GM12878 (cell line): ENCODE measurements at regions not wholly inside any gene's neighbourhood (a gene's known extent, or its start where the extent isn't known, plus 50 kb on each side); places are given as distances from the start of the nearest gene placed in this dataset.

Experiments used
- ATAC-seq: fragments of 200-7000 bp; cut with Tn5 transposase; 3 replicates; pipeline ENCODE4 v1.9.1; 2020; ENCODE audit warnings: mild to moderate bottlenecking, moderate library complexity
- BruUV-seq: library from RNA; stranded (reverse); fragments of 400-500 nt; replicated peaks from 2 replicates; lab custom pipeline; 2021; lab: Mats Ljungman, UMichigan
- CTCF ChIA-PET: fragments of 300-600 bp; sonication (Branson Sonifier 250); formaldehyde crosslinking; extraction: SDS; loops from one replicate; lab custom pipeline; 2021; ENCODE audit warnings: inconsistent platforms; lab: Yijun Ruan, JAX
- POLR2A ChIA-PET: fragments of 350-600 bp; formaldehyde crosslinking; extraction: SDS; loops from one replicate; lab custom pipeline; 2021; ENCODE audit warnings: inconsistent platforms; lab: Charles Lee
- RAD21 ChIA-PET: fragments of 300-600 bp; sonication (Branson Sonifier 250); formaldehyde crosslinking; loops from one replicate; lab custom pipeline; 2023; ENCODE audit warnings: antibody characterized with exemption; ENCODE audit not compliant: unreplicated experiment; lab: Charles Lee
- SMC1A ChIA-PET: fragments of 300-600 bp; sonication (Branson Sonifier 250); formaldehyde crosslinking; loops from one replicate; lab custom pipeline; 2023; ENCODE audit not compliant: unreplicated experiment, uncharacterized antibody; lab: Charles Lee
- DNase-seq: peaks from one replicate; pipeline ENCODE4 v3.0.0-alpha.2; 2011; ENCODE audit warnings: low read depth, low spot score
- FAIRE-seq: peaks from 3 replicates; lab custom pipeline; 2011; peaks lifted over from hg19 to GRCh38; lab: Jason Lieb, UNC
- H2AFZ ChIP-seq: 2 replicates; pipeline ENCODE4 v1.6.0; 2011; ENCODE audit warnings: low read depth, low read length, control low read depth; ENCODE audit not compliant: control insufficient read depth
- H3K27ac ChIP-seq: 2 replicates; pipeline ENCODE4 v1.5.1; 2011; ENCODE audit warnings: control low read depth; ENCODE audit not compliant: control insufficient read depth, insufficient read depth
- H3K27me3 ChIP-seq, 2 experiments: replicated peaks in 1 of 2; 2 replicates each; pipeline versions ENCODE4 v1.6.0 to v1.6.1; 2011; ENCODE audit warnings: low read length in 1 of 2; ENCODE audit not compliant: control insufficient read depth in 2 of 2, insufficient read depth in 2 of 2
- H3K36me3 ChIP-seq, 2 experiments: 2 replicates each; pipeline ENCODE4 v1.5.1; 2011; ENCODE audit warnings: low read length in 1 of 2; ENCODE audit not compliant: control insufficient read depth in 2 of 2, insufficient read depth in 2 of 2
- H3K4me1 ChIP-seq: 2 replicates; pipeline ENCODE4 v1.6.1; 2011; ENCODE audit warnings: mild to moderate bottlenecking, low read length, moderate library complexity, mixed read lengths; ENCODE audit not compliant: control insufficient read depth, insufficient read depth
- H3K4me2 ChIP-seq: 2 replicates; pipeline ENCODE4 v1.6.0; 2011; ENCODE audit warnings: control low read depth; ENCODE audit not compliant: control insufficient read depth, insufficient read depth
- H3K4me3 ChIP-seq: fragments of 200-600 bp; sonication (generic); 2 replicates; pipeline ENCODE4 v1.5.1; 2016
- H3K79me2 ChIP-seq: 2 replicates; pipeline ENCODE4 v1.6.0; 2011; ENCODE audit warnings: low read length; ENCODE audit not compliant: control insufficient read depth, insufficient read depth
- H3K9ac ChIP-seq: 2 replicates; pipeline ENCODE4 v1.8.0; 2011; ENCODE audit warnings: low read length, control low read depth, mixed read lengths; ENCODE audit not compliant: control insufficient read depth, insufficient read depth
- H3K9me3 ChIP-seq: replicated peaks from 3 replicates; pipeline ENCODE4 v1.5.1; 2011; ENCODE audit warnings: mild to moderate bottlenecking, low read length; ENCODE audit not compliant: control insufficient read depth, insufficient read depth
- H4K20me1 ChIP-seq: 2 replicates; pipeline ENCODE4 v1.6.0; 2011; ENCODE audit not compliant: control insufficient read depth, insufficient read depth
- CREM ChIP-seq: IDR thresholded peaks from 2 replicates; pipeline ENCODE4 v1.6.1; 2014; ENCODE audit warnings: antibody characterized with exemption, low read depth
- EED ChIP-seq: sonication (generic); IDR thresholded peaks from 2 replicates; pipeline ENCODE4 v1.6.1; 2016; ENCODE audit warnings: antibody characterized with exemption, low read depth
- IKZF1 ChIP-seq: fragments of 450-650 bp; conservative IDR thresholded peaks from 2 replicates; pipeline ENCODE4 v1.6.1; 2017; ENCODE audit warnings: antibody characterized with exemption, mild to moderate bottlenecking
- IKZF2 ChIP-seq, 2 experiments: fragments of 450-650 bp; IDR thresholded peaks; 2 replicates each; pipeline ENCODE4 v1.6.1; 2017; ENCODE audit warnings: mild to moderate bottlenecking in 2 of 2, moderate library complexity in 2 of 2
- JUND ChIP-seq: IDR thresholded peaks from 2 replicates; pipeline ENCODE4 v1.6.1; 2012; ENCODE audit warnings: low read depth, mild to moderate bottlenecking, low read length, improper control_type of control experiment, moderate library complexity
- SUZ12 ChIP-seq: fragments of 200-600 bp; sonication (generic); IDR thresholded peaks from one replicate; pipeline ENCODE4 v1.6.1; 2018; ENCODE audit warnings: antibody characterized with exemption, mild to moderate bottlenecking; ENCODE audit not compliant: unreplicated experiment
- TAF1 ChIP-seq: IDR thresholded peaks from 2 replicates; pipeline ENCODE4 v1.6.1; 2011; ENCODE audit warnings: mild to moderate bottlenecking, low read depth, low read length, borderline replicate concordance
- TBL1XR1 ChIP-seq: IDR thresholded peaks from 2 replicates; pipeline ENCODE4 v1.6.1; 2012; ENCODE audit warnings: low read depth, low read length, improper control_type of control experiment
- TCF7 ChIP-seq: IDR thresholded peaks from 2 replicates; pipeline ENCODE4 v1.6.1; 2014; ENCODE audit warnings: antibody characterized with exemption, borderline replicate concordance
- USF1 ChIP-seq: IDR thresholded peaks from 2 replicates; pipeline ENCODE4 v1.6.1; 2011; ENCODE audit warnings: borderline replicate concordance, low read depth, mild to moderate bottlenecking, moderate library complexity, mixed read lengths, low read length; ENCODE audit not compliant: insufficient read depth; ENCODE audit errors: extremely low read length
- ZBTB4 ChIP-seq: fragments of 450-650 bp; formaldehyde crosslinking; IDR thresholded peaks from 2 replicates; pipeline ENCODE4 v1.4.0; 2022; ENCODE audit warnings: mild to moderate bottlenecking, moderate library complexity
- ZNF24 ChIP-seq: fragments of 450-650 bp; IDR thresholded peaks from 2 replicates; pipeline ENCODE4 v1.6.1; 2017; ENCODE audit warnings: antibody characterized with exemption, mild to moderate bottlenecking
- WGBS: methylation state at CpG from one replicate; pipeline ENCODE4 v1.1.6; 2016; ENCODE audit warnings: low lambda C conversion rate; ENCODE audit not compliant: insufficient replicate concordance, insufficient coverage; ENCODE audit errors: missing lambda C conversion rate; 5-methylcytosine and 5-hydroxymethylcytosine counted together
- in situ Hi-C: fragments of 300-500 bp; cut with MboI; formaldehyde crosslinking; loops from 9 replicates; pipeline ENCODE4 v1.14.3; 2018; ENCODE audit warnings: mixed read lengths
- intact Hi-C: fragments of 100-400 bp; cut with micrococcal nuclease; formaldehyde crosslinking; loops from one replicate; pipeline ENCODE4 v1.14.2; 2022; ENCODE audit not compliant: unreplicated experiment
- TF ChIP-seq, protein P1 (sequence below): IDR thresholded peaks from 2 replicates; pipeline ENCODE4 v1.6.1; 2012; ENCODE audit warnings: low read length, inconsistent platforms
- TF ChIP-seq, protein P2 (sequence below): fragments of 450-650 bp; formaldehyde crosslinking; IDR thresholded peaks from 2 replicates; pipeline ENCODE4 v1.4.0; 2020; ENCODE audit warnings: mild to moderate bottlenecking, moderate library complexity

DNA sequence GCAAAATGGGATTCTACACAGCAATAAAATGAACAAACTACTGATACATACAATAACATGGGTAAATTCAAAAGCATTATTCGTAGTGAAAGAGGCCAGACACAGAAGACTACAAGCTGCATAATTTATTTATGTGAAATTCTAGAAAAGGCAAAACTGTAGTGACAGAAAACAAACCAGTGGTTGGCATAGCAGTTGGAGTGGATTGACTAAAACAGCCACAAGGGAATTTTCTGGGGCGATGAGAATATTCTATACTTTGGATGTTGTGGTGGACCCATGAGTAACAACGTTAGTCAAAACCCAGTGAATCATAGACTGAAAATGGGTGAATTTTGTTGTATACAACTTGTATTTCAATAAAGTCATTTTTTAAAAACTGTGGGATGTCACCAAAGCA is 63.2 kb upstream of the RPL38 start:
- no peaks in the 10 kb centered on the region for H3K4me1 ChIP-seq
- H3K4me2 ChIP-seq, result no peak overlapping the region
- H3K79me2 ChIP-seq, result no peaks in the 10 kb centered on the region
- H3K27me3 ChIP-seq, result peaks cover 0 to 3% of the 10 kb centered on the region in 2 experiments; a peak in 2 of 4 replicates
- no peak overlapping the region for H3K27ac ChIP-seq
- peaks cover 2% of the 10 kb centered on the region; the same call in 1 of the 3 replicates for H3K9me3 ChIP-seq
- no peaks in the 10 kb centered on the region for H3K36me3 ChIP-seq
- H2AFZ ChIP-seq, result no peak overlapping the region
- FAIRE-seq (no peak), ATAC-seq (no peak), DNase-seq (no peak)
- CTCF ChIA-PET, result interaction anchor here (0.6 to 1.7 kb wide), 2 partner anchors 50 to 143 kb away, joined by 3 to 4 read pairs; no protein-coding TSS in a partner anchor
- SMC1A ChIA-PET, result no interaction called here
- no peak overlapping the region for H3K4me3 ChIP-seq
- intact Hi-C loops (no loop called here), in situ Hi-C loops (no loop called here)
- no peaks in the 10 kb centered on the region for H4K20me1 ChIP-seq
- WGBS, result 1% methylated on average over 3 of the region's 3 CpGs
- RAD21 ChIA-PET, result no interaction called here
- no TSS peak for BruUV-seq
- POLR2A ChIA-PET, result no interaction called here
- H3K9ac ChIP-seq, result no peak overlapping the region
- TF ChIP-seq IKZF2 (IDR thresholded peaks at IDR 0.05) (no peak), EED (no peak), IKZF1 (no peak), JUND (no peak), TAF1 (no peak), ZNF24 (no peak), TBL1XR1 (no peak), CREM (no peak), SUZ12 (no peak), TCF7 (no peak), ZBTB4 (CRISPR knock-in tag) (no peak), USF1 (no peak)
- TF ChIP-seq, protein P1, sequence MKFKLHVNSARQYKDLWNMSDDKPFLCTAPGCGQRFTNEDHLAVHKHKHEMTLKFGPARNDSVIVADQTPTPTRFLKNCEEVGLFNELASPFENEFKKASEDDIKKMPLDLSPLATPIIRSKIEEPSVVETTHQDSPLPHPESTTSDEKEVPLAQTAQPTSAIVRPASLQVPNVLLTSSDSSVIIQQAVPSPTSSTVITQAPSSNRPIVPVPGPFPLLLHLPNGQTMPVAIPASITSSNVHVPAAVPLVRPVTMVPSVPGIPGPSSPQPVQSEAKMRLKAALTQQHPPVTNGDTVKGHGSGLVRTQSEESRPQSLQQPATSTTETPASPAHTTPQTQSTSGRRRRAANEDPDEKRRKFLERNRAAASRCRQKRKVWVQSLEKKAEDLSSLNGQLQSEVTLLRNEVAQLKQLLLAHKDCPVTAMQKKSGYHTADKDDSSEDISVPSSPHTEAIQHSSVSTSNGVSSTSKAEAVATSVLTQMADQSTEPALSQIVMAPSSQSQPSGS, result no peak
- TF ChIP-seq, protein P2, sequence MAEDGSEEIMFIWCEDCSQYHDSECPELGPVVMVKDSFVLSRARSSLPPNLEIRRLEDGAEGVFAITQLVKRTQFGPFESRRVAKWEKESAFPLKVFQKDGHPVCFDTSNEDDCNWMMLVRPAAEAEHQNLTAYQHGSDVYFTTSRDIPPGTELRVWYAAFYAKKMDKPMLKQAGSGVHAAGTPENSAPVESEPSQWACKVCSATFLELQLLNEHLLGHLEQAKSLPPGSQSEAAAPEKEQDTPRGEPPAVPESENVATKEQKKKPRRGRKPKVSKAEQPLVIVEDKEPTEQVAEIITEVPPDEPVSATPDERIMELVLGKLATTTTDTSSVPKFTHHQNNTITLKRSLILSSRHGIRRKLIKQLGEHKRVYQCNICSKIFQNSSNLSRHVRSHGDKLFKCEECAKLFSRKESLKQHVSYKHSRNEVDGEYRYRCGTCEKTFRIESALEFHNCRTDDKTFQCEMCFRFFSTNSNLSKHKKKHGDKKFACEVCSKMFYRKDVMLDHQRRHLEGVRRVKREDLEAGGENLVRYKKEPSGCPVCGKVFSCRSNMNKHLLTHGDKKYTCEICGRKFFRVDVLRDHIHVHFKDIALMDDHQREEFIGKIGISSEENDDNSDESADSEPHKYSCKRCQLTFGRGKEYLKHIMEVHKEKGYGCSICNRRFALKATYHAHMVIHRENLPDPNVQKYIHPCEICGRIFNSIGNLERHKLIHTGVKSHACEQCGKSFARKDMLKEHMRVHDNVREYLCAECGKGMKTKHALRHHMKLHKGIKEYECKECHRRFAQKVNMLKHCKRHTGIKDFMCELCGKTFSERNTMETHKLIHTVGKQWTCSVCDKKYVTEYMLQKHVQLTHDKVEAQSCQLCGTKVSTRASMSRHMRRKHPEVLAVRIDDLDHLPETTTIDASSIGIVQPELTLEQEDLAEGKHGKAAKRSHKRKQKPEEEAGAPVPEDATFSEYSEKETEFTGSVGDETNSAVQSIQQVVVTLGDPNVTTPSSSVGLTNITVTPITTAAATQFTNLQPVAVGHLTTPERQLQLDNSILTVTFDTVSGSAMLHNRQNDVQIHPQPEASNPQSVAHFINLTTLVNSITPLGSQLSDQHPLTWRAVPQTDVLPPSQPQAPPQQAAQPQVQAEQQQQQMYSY (CRISPR knock-in tag), result no peak
